Esophagus (tissue), 2 donors: ENCODE measurements at regions not wholly inside any gene's neighbourhood (a gene's known extent, or its start where the extent isn't known, plus 50 kb on each side); places are given as distances from the start of the nearest gene placed in this dataset.
A peak's percentile ranks its signal among the peaks of the same experiment; 100 is the strongest.

Experiments used
- H3K27ac ChIP-seq, 2 donors: one replicate each; pipeline ENCODE4 v1.5.1; 2013; ENCODE audit warnings: low read depth in 2 of 2, mild to moderate bottlenecking in 2 of 2, inconsistent platforms in 1 of 2, low read length in 1 of 2, moderate library complexity in 1 of 2
- H3K27me3 ChIP-seq, 2 donors: one replicate each; pipeline ENCODE4 v1.6.1; 2013; ENCODE audit warnings: low read length in 2 of 2, control low read depth in 1 of 2, mild to moderate bottlenecking in 1 of 2; ENCODE audit not compliant: insufficient read depth in 2 of 2, control insufficient read depth in 1 of 2
- H3K36me3 ChIP-seq, 2 donors: one replicate each; pipeline ENCODE4 v1.6.1; 2013; ENCODE audit warnings: low read length in 1 of 2; ENCODE audit not compliant: control insufficient read depth in 2 of 2, insufficient read depth in 2 of 2
- H3K4me1 ChIP-seq, 2 donors: one replicate each; pipeline ENCODE4 v1.6.1; 2013; ENCODE audit warnings: low read length in 1 of 2; ENCODE audit not compliant: control insufficient read depth in 2 of 2, insufficient read depth in 2 of 2
- H3K4me3 ChIP-seq, 2 donors: one replicate each; pipeline ENCODE4 v1.5.1; 2013; ENCODE audit warnings: low read length in 2 of 2, mild to moderate bottlenecking in 2 of 2, low read depth in 1 of 2, moderate library complexity in 1 of 2
- H3K9me3 ChIP-seq, 2 donors: one replicate each; pipeline ENCODE4 v1.6.1; 2013; ENCODE audit warnings: mild to moderate bottlenecking in 2 of 2, low read depth in 1 of 2, low read length in 1 of 2, moderate library complexity in 1 of 2; ENCODE audit not compliant: control insufficient read depth in 2 of 2, insufficient read depth in 1 of 2
- WGBS, 2 donors: extraction: QIAGEN DNeasy Blood & Tissue Kit; methylation state at CpG; one replicate each; pipeline ENCODE4 v1.1.7; 2013; 5-methylcytosine and 5-hydroxymethylcytosine counted together
- donor health status: healthy with polysubstance abuse.
- donor health status: Bipolar disorder and iron deficiency.

DNA sequence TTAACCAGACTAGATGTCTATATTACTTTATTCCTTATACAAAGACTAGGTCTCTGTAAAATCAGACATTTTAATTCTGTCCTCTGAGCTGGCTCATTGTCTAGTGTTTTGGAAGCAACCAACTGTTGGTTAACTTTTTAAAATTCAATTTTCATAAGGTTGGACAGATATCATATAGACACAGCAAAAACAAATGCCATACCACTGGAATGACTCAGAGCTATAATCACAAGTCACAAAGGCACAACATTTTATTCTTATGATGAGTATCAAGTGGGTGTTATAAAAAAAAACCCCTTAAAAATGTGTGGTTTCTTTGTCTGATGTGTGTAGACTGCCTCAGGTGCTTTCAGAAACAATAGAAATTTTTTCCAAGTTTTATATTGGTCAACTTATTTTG is 296.2 kb upstream of the MARCKS start:
- Histone ChIP-seq H3K4me1 (peaks cover 3% of the 10 kb centered on the region in 2 donors), H3K27ac (no peak overlapping the region), H3K4me3 (no peak overlapping the region), H3K9me3 (no peaks in the 10 kb centered on the region), H3K36me3 (no peaks in the 10 kb centered on the region), H3K27me3 (no peaks in the 10 kb centered on the region)

GRCh38 chr6:113562248-113562647 is 294.9 kb upstream of the MARCKS start:
- Histone ChIP-seq H3K4me3 (no peak overlapping the region), H3K36me3 (no peaks in the 10 kb centered on the region), H3K27me3 (no peaks in the 10 kb centered on the region), H3K27ac (no peak overlapping the region), H3K4me1 (peaks cover 3% of the 10 kb centered on the region in 2 donors), H3K9me3 (no peaks in the 10 kb centered on the region)
- WGBS, 2 donors, result 87 to 90% methylated on average over 2 of the region's 2 CpGs

GRCh38 chr6:113564371-113565171 is 292.6 kb upstream of the MARCKS start:
- H3K4me3 ChIP-seq, result no peak overlapping the region
- no peaks in the 10 kb centered on the region for H3K36me3 ChIP-seq
- 42 to 56% methylated on average over 22 of the region's 22 CpGs for WGBS, 2 donors
- no peaks in the 10 kb centered on the region for H3K9me3 ChIP-seq
- H3K27ac ChIP-seq, result peak overlapping the region; percentile 18 to 45
- no peaks in the 10 kb centered on the region for H3K27me3 ChIP-seq
- H3K4me1 ChIP-seq, result peaks cover 0 to 3% of the 10 kb centered on the region in 2 donors

GRCh38 chr6:113565306-113565705 is 291.8 kb upstream of the MARCKS start:
- no peak overlapping the region for H3K27ac ChIP-seq
- peaks cover 0 to 3% of the 10 kb centered on the region in 2 donors for H3K4me1 ChIP-seq
- H3K4me3 ChIP-seq, result no peak overlapping the region
- no peaks in the 10 kb centered on the region for H3K36me3 ChIP-seq
- no peaks in the 10 kb centered on the region for H3K27me3 ChIP-seq
- 63 to 66% methylated on average over 10 of the region's 10 CpGs for WGBS, 2 donors
- no peaks in the 10 kb centered on the region for H3K9me3 ChIP-seq

DNA sequence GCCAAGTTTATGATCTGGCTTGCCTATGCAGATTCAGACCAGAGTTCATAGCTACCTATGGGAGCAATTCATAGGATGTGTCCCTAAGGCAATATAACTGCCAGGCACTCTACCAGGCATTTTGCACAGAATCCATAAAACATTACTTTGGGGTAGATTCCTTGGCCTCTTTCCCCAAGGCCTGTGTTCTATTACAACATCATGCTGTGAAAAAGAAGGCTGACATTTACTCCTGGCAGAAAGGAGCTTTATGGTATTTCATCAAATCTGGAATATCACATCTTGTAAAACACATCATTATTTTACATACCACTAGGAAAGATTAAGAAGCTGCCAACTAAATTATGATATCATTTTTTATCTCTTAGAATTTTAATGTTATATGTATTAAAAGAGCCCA is 287.0 kb upstream of the MARCKS start:
- H3K4me1 ChIP-seq, result no peaks in the 10 kb centered on the region
- no peak overlapping the region for H3K4me3 ChIP-seq
- no peaks in the 10 kb centered on the region for H3K36me3 ChIP-seq
- H3K27ac ChIP-seq, result no peak overlapping the region
- H3K27me3 ChIP-seq, result no peaks in the 10 kb centered on the region
- no peaks in the 10 kb centered on the region for H3K9me3 ChIP-seq

GRCh38 chr6:113570641-113571040 is 286.5 kb upstream of the MARCKS start:
- WGBS, 2 donors, result 83 to 86% methylated on average over 3 of the region's 3 CpGs
- no peak overlapping the region for H3K27ac ChIP-seq

GRCh38 chr6:113574147-113574546 is 283.0 kb upstream of the MARCKS start:
- no peaks in the 10 kb centered on the region for H3K36me3 ChIP-seq
- H3K27me3 ChIP-seq, result no peaks in the 10 kb centered on the region
- no peak overlapping the region for H3K4me3 ChIP-seq
- H3K27ac ChIP-seq, result no peak overlapping the region
- no peaks in the 10 kb centered on the region for H3K9me3 ChIP-seq
- WGBS, 2 donors, result 21 to 24% methylated on average over 4 of the region's 4 CpGs
- H3K4me1 ChIP-seq, result no peaks in the 10 kb centered on the region

More at GRCh38 chr6:113570641-113571040, 286.5 kb upstream of the MARCKS start:
- Histone ChIP-seq H3K9me3 (no peaks in the 10 kb centered on the region), H3K36me3 (no peaks in the 10 kb centered on the region), H3K4me1 (no peaks in the 10 kb centered on the region), H3K4me3 (no peak overlapping the region), H3K27me3 (no peaks in the 10 kb centered on the region)

GRCh38 chr6:113576310-113576709 is 280.8 kb upstream of the MARCKS start:
- Histone ChIP-seq H3K9me3 (no peaks in the 10 kb centered on the region), H3K36me3 (no peaks in the 10 kb centered on the region), H3K27ac (no peak overlapping the region), H3K4me3 (no peak overlapping the region), H3K4me1 (no peaks in the 10 kb centered on the region), H3K27me3 (no peaks in the 10 kb centered on the region)

DNA sequence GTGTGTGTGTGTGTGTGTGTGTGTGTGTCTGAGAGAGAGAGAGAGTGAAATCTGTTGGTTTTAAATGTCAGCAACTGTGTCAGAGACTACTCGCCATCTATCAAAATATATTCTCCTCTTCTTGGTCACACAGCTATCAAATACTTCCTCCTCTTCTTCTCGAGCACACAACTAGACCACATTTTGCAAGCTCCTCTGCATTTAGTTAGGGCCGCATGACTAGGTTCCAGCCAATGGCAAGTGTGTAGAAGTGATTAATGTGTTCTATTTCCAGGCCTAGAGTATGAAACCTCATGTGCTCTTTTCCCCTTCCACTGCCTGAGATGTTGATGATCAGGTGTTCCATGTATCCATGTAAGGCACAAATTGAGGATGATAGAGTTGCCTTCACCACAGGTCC is 278.5 kb upstream of the MARCKS start:
- Histone ChIP-seq H3K27me3 (no peaks in the 10 kb centered on the region), H3K36me3 (no peaks in the 10 kb centered on the region), H3K27ac (no peak overlapping the region), H3K4me1 (no peaks in the 10 kb centered on the region), H3K4me3 (no peak overlapping the region), H3K9me3 (no peaks in the 10 kb centered on the region)
- 91 to 94% methylated on average over 3 of the region's 3 CpGs for WGBS, 2 donors

DNA sequence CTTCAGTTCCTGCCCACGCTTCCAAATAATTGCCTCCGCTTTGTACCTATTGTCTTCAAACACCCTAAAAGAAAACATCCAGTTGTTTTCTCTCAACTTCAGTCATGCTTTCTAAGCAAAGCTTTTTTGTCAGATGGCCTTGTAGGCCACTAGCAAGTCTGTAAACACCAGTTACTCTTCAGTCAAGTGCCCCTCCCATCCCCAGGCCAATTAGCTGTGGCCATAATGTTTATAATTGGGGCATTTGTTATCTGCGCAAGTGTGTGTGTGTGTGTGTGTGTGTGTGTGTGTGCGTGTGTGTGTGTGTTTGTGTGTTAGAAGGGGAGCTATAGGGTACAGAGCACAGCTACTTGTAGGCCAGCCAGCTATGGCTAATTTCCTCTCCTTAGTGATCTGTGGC is 272.4 kb upstream of the MARCKS start:
- Histone ChIP-seq H3K4me3 (no peak overlapping the region), H3K27me3 (no peaks in the 10 kb centered on the region), H3K9me3 (no peaks in the 10 kb centered on the region), H3K27ac (no peak overlapping the region), H3K36me3 (no peaks in the 10 kb centered on the region), H3K4me1 (no peaks in the 10 kb centered on the region)
- 93% methylated on average over 4 of the region's 4 CpGs for WGBS, 2 donors
